ENCODE measurements at regions not wholly inside any gene's neighbourhood (a gene's known extent, or its start where the extent isn't known, plus 50 kb on each side); places are given as distances from the start of the nearest gene placed in this dataset.

- DNase-seq (ENCODE audit: low spot score), result no peak
- no peak for TF ChIP-seq CTCF (IDR thresholded peaks at IDR 0.05; ENCODE audit: extremely low read depth, missing control alignments)
Measured at GRCh38 chr2:19664646-19665045, 237.1 kb downstream of the TTC32 start.

- no peak for DNase-seq (ENCODE audit: low spot score)
- no peak for TF ChIP-seq CTCF (IDR thresholded peaks at IDR 0.05; ENCODE audit: extremely low read depth, missing control alignments)
Measured at GRCh38 chr2:19659024-19659792, 242.6 kb downstream of the TTC32 start.

GRCh38 chr2:19656011-19656410 is 245.8 kb downstream of the TTC32 start:
- TF ChIP-seq CTCF (IDR thresholded peaks at IDR 0.05; ENCODE audit: extremely low read depth, missing control alignments), result no peak
- no peak for DNase-seq (ENCODE audit: low spot score)

GRCh38 chr2:19654310-19655090 is 247.3 kb downstream of the TTC32 start:
- TF ChIP-seq CTCF (IDR thresholded peaks at IDR 0.05; ENCODE audit: extremely low read depth, missing control alignments), result no peak

GRCh38 chr2:19653509-19653908 is 248.3 kb downstream of the TTC32 start:
- no peak for TF ChIP-seq CTCF (IDR thresholded peaks at IDR 0.05; ENCODE audit: extremely low read depth, missing control alignments)
- DNase-seq (ENCODE audit: low spot score), result no peak

More at GRCh38 chr2:19654310-19655090, 247.3 kb downstream of the TTC32 start:
- DNase-seq (ENCODE audit: low spot score), result no peak

GRCh38 chr2:19652811-19653210 is 249.0 kb downstream of the TTC32 start:
- DNase-seq (ENCODE audit: low spot score), result no peak
- TF ChIP-seq CTCF (IDR thresholded peaks at IDR 0.05; ENCODE audit: extremely low read depth, missing control alignments), result no peak

GRCh38 chr2:19651466-19651865 is 250.3 kb downstream of the TTC32 start:
- no peak for TF ChIP-seq CTCF (IDR thresholded peaks at IDR 0.05; ENCODE audit: extremely low read depth, missing control alignments)
- DNase-seq (ENCODE audit: low spot score), result no peak

Data from GM20000 (cell line).